Omental fat pad (tissue), 3 donors: ENCODE measurements at regions not wholly inside any gene's neighbourhood (a gene's known extent, or its start where the extent isn't known, plus 50 kb on each side); places are given as distances from the start of the nearest gene placed in this dataset.
"Not testable (repeated sequence)": the region's sequence is repeated elsewhere in the genome, so short reads cannot be mapped to it uniquely, and the experiment has no call there.

Source experiments
- ATAC-seq: fragments of 150-250 bp; one replicate; pipeline ENCODE4 v1.9.1; 2016; ENCODE audit warnings: mild to moderate bottlenecking, moderate library complexity; ENCODE audit not compliant: low FRiP score
- DNase-seq: peaks from one replicate; pipeline ENCODE4 v3.0.0-alpha.2; 2019; ENCODE audit warnings: low spot score
- CTCF ChIP-seq, 3 donors: fragments of 450-650 bp; IDR thresholded peaks; one replicate each; pipeline ENCODE4 v1.5.1; 2016 to 2017; ENCODE audit warnings: antibody characterized with exemption in 3 of 3, mild to moderate bottlenecking in 3 of 3, moderate library complexity in 2 of 3

DNA sequence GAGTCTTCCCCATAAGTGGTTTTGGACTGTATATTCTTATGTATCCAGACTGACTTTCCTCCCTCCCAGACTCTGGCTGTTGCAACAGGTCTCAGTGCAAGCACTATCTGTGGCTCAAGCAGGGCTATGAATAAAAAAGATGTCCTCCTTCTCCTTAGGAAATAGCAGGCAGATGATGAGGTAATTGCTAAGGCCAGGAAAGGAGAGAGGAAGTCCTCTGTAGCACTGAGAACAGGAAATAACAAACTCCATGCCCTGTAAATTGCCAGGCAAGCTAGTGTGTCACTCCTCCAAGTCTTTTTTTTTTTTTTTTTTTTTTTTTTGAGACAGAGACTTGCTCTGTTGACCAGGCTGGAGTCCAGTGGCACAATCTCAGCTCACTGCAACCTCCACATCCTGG lies 900.1 kb downstream of the TYW1 start:
- no peak for TF ChIP-seq CTCF (IDR thresholded peaks at IDR 0.05)
- DNase-seq, result no peak
- ATAC-seq, result no peak

GRCh38 chr7:67900456-67900855 lies 903.8 kb downstream of the TYW1 start:
- DNase-seq (no peak), ATAC-seq (no peak)
- TF ChIP-seq CTCF (IDR thresholded peaks at IDR 0.05), result no peak

- TF ChIP-seq CTCF (IDR thresholded peaks at IDR 0.05), result no peak
- ATAC-seq, result no peak
- no peak for DNase-seq
Observed at GRCh38 chr7:67901808-67902480, 905.3 kb downstream of the TYW1 start.

- no peak for ATAC-seq
- no peak for TF ChIP-seq CTCF (IDR thresholded peaks at IDR 0.05)
Observed at GRCh38 chr7:67907792-67908191, 911.2 kb downstream of the TYW1 start.

GRCh38 chr7:67912437-67912836 lies 915.8 kb downstream of the TYW1 start:
- TF ChIP-seq CTCF (IDR thresholded peaks at IDR 0.05), result no peak
- DNase-seq (no peak), ATAC-seq (no peak)

More at GRCh38 chr7:67907792-67908191, 911.2 kb downstream of the TYW1 start:
- DNase-seq, result no peak

DNA sequence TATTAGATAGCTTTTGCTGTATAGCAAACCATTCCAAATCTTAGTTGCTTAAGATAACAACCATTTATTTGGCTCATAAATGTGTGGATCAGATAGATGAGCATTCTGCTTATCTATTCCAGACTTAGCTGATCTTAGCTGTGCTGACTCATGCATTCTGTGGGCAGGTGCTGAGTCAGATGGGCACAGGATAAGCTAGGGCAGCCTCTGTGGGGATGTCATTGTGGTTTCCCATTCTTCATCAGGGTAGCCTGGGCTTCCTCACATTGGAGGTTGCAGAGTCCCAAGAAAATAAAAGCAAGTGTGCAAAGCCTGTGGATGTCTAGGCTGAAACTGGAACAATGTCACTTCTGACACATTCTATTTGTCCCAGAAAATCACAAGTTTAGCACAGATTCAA lies 917.0 kb downstream of the TYW1 start:
- DNase-seq (no peak), ATAC-seq (no peak)
- no peak for TF ChIP-seq CTCF (IDR thresholded peaks at IDR 0.05)

DNA sequence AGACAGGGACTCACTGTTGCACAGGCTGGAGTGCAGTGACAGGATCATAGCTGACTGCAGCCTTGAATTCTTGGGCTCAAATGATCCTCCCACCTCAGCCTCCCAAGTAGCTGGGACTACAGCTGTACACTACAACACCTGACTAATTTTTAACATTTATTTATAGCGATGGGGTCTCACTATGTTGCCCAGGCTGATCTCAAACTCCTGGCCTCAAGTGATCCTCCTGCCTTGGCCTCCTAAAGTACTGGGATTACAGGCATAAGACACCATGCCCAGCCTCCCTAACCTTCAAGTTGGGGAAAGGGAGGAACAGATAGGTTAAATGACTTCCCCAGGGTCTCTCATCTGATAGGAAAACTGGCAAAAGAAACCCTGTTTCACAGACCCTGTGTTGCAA lies 919.5 kb downstream of the TYW1 start:
- ATAC-seq, DNase-seq: not testable (repeated sequence)
